ENCODE measurements at regions not wholly inside any gene's neighbourhood (a gene's known extent, or its start where the extent isn't known, plus 50 kb on each side); places are given as distances from the start of the nearest gene placed in this dataset.

DNA sequence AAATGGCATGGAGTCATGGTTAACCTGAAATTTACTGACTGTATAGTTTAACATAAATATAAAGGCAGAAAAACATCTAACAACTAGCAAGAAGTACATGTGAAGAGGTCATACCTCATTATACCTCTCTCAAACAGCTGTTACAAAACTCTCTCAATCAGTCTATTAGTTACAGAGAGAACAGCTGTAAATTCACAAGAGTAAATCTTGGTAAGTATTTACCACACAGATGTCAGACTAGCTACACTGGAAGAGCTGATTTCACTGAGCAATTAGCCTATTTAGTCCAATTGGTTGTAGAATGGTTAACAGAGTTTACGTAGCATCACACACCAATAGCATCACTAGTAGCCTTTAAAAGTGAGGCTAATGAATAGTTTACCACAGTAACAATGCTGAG is 463.4 kb upstream of the USP15 start:
- no peak for DNase-seq (ENCODE audit: low read depth in 1 of 2, low spot score in 1 of 2)
- TF ChIP-seq POLR2AphosphoS5 (IDR thresholded peaks at IDR 0.05; ENCODE audit: low read depth) (no peak), GABPA (IDR thresholded peaks at IDR 0.05; ENCODE audit: low read depth) (no peak), SPI1 (IDR thresholded peaks at IDR 0.05; ENCODE audit: borderline replicate concordance, low read depth) (no peak)
- TF ChIP-seq, protein P1, sequence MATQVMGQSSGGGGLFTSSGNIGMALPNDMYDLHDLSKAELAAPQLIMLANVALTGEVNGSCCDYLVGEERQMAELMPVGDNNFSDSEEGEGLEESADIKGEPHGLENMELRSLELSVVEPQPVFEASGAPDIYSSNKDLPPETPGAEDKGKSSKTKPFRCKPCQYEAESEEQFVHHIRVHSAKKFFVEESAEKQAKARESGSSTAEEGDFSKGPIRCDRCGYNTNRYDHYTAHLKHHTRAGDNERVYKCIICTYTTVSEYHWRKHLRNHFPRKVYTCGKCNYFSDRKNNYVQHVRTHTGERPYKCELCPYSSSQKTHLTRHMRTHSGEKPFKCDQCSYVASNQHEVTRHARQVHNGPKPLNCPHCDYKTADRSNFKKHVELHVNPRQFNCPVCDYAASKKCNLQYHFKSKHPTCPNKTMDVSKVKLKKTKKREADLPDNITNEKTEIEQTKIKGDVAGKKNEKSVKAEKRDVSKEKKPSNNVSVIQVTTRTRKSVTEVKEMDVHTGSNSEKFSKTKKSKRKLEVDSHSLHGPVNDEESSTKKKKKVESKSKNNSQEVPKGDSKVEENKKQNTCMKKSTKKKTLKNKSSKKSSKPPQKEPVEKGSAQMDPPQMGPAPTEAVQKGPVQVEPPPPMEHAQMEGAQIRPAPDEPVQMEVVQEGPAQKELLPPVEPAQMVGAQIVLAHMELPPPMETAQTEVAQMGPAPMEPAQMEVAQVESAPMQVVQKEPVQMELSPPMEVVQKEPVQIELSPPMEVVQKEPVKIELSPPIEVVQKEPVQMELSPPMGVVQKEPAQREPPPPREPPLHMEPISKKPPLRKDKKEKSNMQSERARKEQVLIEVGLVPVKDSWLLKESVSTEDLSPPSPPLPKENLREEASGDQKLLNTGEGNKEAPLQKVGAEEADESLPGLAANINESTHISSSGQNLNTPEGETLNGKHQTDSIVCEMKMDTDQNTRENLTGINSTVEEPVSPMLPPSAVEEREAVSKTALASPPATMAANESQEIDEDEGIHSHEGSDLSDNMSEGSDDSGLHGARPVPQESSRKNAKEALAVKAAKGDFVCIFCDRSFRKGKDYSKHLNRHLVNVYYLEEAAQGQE (IDR thresholded peaks at IDR 0.05; ENCODE audit: insufficient replicate concordance, low read depth), result no peak
- TF ChIP-seq, protein P2, sequence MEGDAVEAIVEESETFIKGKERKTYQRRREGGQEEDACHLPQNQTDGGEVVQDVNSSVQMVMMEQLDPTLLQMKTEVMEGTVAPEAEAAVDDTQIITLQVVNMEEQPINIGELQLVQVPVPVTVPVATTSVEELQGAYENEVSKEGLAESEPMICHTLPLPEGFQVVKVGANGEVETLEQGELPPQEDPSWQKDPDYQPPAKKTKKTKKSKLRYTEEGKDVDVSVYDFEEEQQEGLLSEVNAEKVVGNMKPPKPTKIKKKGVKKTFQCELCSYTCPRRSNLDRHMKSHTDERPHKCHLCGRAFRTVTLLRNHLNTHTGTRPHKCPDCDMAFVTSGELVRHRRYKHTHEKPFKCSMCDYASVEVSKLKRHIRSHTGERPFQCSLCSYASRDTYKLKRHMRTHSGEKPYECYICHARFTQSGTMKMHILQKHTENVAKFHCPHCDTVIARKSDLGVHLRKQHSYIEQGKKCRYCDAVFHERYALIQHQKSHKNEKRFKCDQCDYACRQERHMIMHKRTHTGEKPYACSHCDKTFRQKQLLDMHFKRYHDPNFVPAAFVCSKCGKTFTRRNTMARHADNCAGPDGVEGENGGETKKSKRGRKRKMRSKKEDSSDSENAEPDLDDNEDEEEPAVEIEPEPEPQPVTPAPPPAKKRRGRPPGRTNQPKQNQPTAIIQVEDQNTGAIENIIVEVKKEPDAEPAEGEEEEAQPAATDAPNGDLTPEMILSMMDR (IDR thresholded peaks at IDR 0.05; ENCODE audit: insufficient read depth, low read length), result no peak
- H3K27me3 ChIP-seq (ENCODE audit: insufficient read depth, poor library complexity, severe bottlenecking), result no peaks in the 10 kb centered on the region
- H3K4me3 ChIP-seq (replicated peaks; ENCODE audit: insufficient read depth, low read length), result no peak overlapping the region
- H3K27ac ChIP-seq (replicated peaks), result no peak overlapping the region

DNA sequence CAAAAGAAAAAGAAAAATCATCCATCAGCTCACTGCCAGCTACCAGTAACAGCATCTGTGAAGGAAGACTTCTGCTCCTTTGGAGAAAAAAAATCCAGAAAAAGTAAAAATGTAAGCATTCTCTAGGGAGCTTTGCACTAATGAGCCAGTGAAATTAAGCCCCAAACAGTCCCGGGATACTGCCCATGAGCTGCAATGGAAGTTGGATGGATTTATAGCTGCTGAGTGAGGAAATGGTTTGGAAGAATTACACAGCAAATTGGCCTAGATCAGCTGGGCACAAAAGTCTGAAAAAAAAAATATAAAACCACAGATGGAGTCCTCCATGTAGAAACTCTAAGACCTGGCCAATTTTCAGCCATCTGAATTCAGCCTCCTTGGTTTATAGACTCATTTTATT is 462.9 kb upstream of the USP15 start:
- H3K27ac ChIP-seq (replicated peaks), result no peak overlapping the region
- no peak for DNase-seq (ENCODE audit: low read depth in 1 of 2, low spot score in 1 of 2)
- no peak for TF ChIP-seq SPI1 (IDR thresholded peaks at IDR 0.05; ENCODE audit: borderline replicate concordance, low read depth)
- no peak for TF ChIP-seq POLR2AphosphoS5 (IDR thresholded peaks at IDR 0.05; ENCODE audit: low read depth)
- no peak for TF ChIP-seq GABPA (IDR thresholded peaks at IDR 0.05; ENCODE audit: low read depth)
- TF ChIP-seq, protein P1 (IDR thresholded peaks at IDR 0.05; ENCODE audit: insufficient replicate concordance, low read depth), result no peak
- H3K4me3 ChIP-seq (replicated peaks; ENCODE audit: insufficient read depth, low read length), result no peak overlapping the region
- H3K27me3 ChIP-seq (ENCODE audit: insufficient read depth, poor library complexity, severe bottlenecking), result no peaks in the 10 kb centered on the region

DNA sequence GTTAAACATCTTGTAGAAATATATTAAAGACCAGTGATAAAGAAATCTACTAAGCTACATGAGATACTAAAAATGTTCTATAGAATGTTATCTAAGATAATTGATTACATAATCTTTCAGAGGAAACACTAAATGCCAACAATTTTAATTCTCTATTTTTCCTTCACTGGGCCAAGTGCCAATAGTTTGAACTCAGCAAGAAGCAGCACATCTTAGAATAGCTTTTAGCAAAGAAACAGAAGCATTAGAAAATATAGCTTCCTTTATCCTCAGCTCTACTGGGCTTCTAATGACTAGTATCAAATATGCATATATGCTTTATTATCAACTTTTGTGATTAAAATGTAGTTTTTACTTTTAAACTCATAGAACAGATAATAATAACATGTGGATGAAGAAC is 461.4 kb upstream of the USP15 start:
- H3K27me3 ChIP-seq (ENCODE audit: insufficient read depth, poor library complexity, severe bottlenecking), result no peaks in the 10 kb centered on the region
- H3K4me3 ChIP-seq (replicated peaks; ENCODE audit: insufficient read depth, low read length), result no peak overlapping the region
- no peak for DNase-seq (ENCODE audit: low read depth in 1 of 2, low spot score in 1 of 2)
- TF ChIP-seq GABPA (IDR thresholded peaks at IDR 0.05; ENCODE audit: low read depth) (no peak), POLR2AphosphoS5 (IDR thresholded peaks at IDR 0.05; ENCODE audit: low read depth) (no peak), SPI1 (IDR thresholded peaks at IDR 0.05; ENCODE audit: borderline replicate concordance, low read depth) (no peak)
- TF ChIP-seq, protein P1 (IDR thresholded peaks at IDR 0.05; ENCODE audit: insufficient replicate concordance, low read depth), result no peak
- TF ChIP-seq, protein P2 (IDR thresholded peaks at IDR 0.05; ENCODE audit: insufficient read depth, low read length), result no peak
- no peak overlapping the region for H3K27ac ChIP-seq (replicated peaks)
